HepG2 (cell line): ENCODE measurements at regions not wholly inside any gene's neighbourhood (a gene's known extent, or its start where the extent isn't known, plus 50 kb on each side); places are given as distances from the start of the nearest gene placed in this dataset.

ENCODE experiments used
- ATAC-seq: fragments of 200-7000 bp; cut with Tn5 transposase; 3 replicates; pipeline ENCODE4 v1.9.1; 2020; ENCODE audit warnings: mild to moderate bottlenecking, moderate library complexity
- BruUV-seq: library from RNA; stranded (reverse); fragments of 400-500 nt; replicated peaks from 2 replicates; lab custom pipeline; 2021; lab: Mats Ljungman, UMichigan
- CTCF ChIA-PET: fragments of 300-600 bp; formaldehyde crosslinking; extraction: SDS; loops from one replicate; lab custom pipeline; 2021; ENCODE audit warnings: low total read pairs, inconsistent platforms, low intra/inter-chr PET ratio; lab: Yijun Ruan, JAX
- POLR2A ChIA-PET: fragments of 350-600 bp; sonication (Branson Sonifier 250); formaldehyde crosslinking; loops from one replicate; lab custom pipeline; 2020; ENCODE audit warnings: antibody characterized with exemption, inconsistent platforms; lab: Yijun Ruan, JAX
- DNase-seq: peaks from one replicate; pipeline ENCODE4 v3.0.0-alpha.2; 2015; ENCODE audit warnings: low spot score
- FAIRE-seq: peaks from 3 replicates; lab custom pipeline; 2011; peaks lifted over from hg19 to GRCh38; lab: Jason Lieb, UNC
- H2AFZ ChIP-seq: one replicate; pipeline ENCODE4 v1.6.1; 2011; ENCODE audit warnings: low read length, inconsistent platforms
- H3K27ac ChIP-seq: fragments of 300-600 bp; 3 replicates; pipeline ENCODE4 v1.8.0; 2011; ENCODE audit warnings: mixed run types, mild to moderate bottlenecking, mixed read lengths, low read length, inconsistent platforms; ENCODE audit not compliant: insufficient read depth; ENCODE audit errors: extremely low read length
- H3K27me3 ChIP-seq, 2 experiments: fragments of 200-600 bp in 1 of 2; 2 replicates in 1 of 2; 3 replicates in 1 of 2; pipeline versions ENCODE4 v1.6.0 to v1.8.0; 2011; ENCODE audit warnings: low read length in 2 of 2, mild to moderate bottlenecking in 2 of 2, moderate library complexity in 2 of 2, inconsistent platforms in 1 of 2; ENCODE audit not compliant: insufficient read depth in 2 of 2, control insufficient read depth in 1 of 2
- H3K36me3 ChIP-seq, 2 experiments: fragments of 200-600 bp in 1 of 2; replicated peaks in 1 of 2; 2 replicates in 1 of 2; 3 replicates in 1 of 2; pipeline versions ENCODE4 v1.5.1 to v1.8.0; 2011; ENCODE audit warnings: low read length in 2 of 2, inconsistent platforms in 1 of 2; ENCODE audit not compliant: insufficient read depth in 2 of 2, control insufficient read depth in 1 of 2
- H3K4me1 ChIP-seq: 2 replicates; pipeline ENCODE4 v1.5.1; 2012; ENCODE audit warnings: low read length, inconsistent platforms; ENCODE audit not compliant: insufficient read depth
- H3K4me2 ChIP-seq: 2 replicates; pipeline ENCODE4 v1.6.0; 2011; ENCODE audit warnings: low read depth, low read length, inconsistent platforms
- H3K4me3 ChIP-seq, 3 experiments: fragments of 200-600 bp in 1 of 3; sonication (generic), shearing (Covaris generic) in 1 of 3; replicated peaks in 1 of 3; 2 replicates each; pipeline ENCODE4 v1.5.1; 2011 to 2016; ENCODE audit warnings: low read length in 3 of 3, inconsistent platforms in 2 of 3, low read depth in 2 of 3, mild to moderate bottlenecking in 2 of 3, control low read depth in 1 of 3, mixed read lengths in 1 of 3; ENCODE audit not compliant: insufficient read depth in 1 of 3
- H3K79me2 ChIP-seq: one replicate; pipeline ENCODE4 v1.6.1; 2011; ENCODE audit warnings: low read length, inconsistent platforms; ENCODE audit not compliant: insufficient read depth
- H3K9ac ChIP-seq: 2 replicates; pipeline ENCODE4 v1.6.0; 2011; ENCODE audit warnings: mild to moderate bottlenecking, low read depth, low read length, inconsistent platforms; ENCODE audit not compliant: insufficient read depth
- H3K9me3 ChIP-seq: 2 replicates; pipeline ENCODE4 v1.5.1; 2012; ENCODE audit warnings: mild to moderate bottlenecking, low read length
- H4K20me1 ChIP-seq: 2 replicates; pipeline ENCODE4 v1.6.0; 2011; ENCODE audit warnings: inconsistent platforms, mild to moderate bottlenecking, low read length, moderate library complexity; ENCODE audit not compliant: insufficient read depth
- BCL3 ChIP-seq: sonication (generic); formaldehyde crosslinking; IDR thresholded peaks from 2 replicates; pipeline ENCODE4 v1.5.1; 2020; ENCODE audit warnings: mild to moderate bottlenecking, missing genetic modification reagents, moderate library complexity
- CBX1 ChIP-seq: IDR thresholded peaks from one replicate; pipeline ENCODE4 v1.6.1; 2016; ENCODE audit warnings: antibody characterized with exemption, low read depth
- STAG1 ChIP-seq: sonication (generic); formaldehyde crosslinking; IDR thresholded peaks from 2 replicates; pipeline ENCODE4 v1.4.0; 2020; ENCODE audit warnings: missing genetic modification reagents
- ZNF329 ChIP-seq: sonication (generic); formaldehyde crosslinking; IDR thresholded peaks from 2 replicates; pipeline ENCODE4 v1.9.0; 2021; ENCODE audit warnings: low read depth, mild to moderate bottlenecking, missing genetic modification reagents
- ZNF615 ChIP-seq: sonication (generic); formaldehyde crosslinking; IDR thresholded peaks from 2 replicates; pipeline ENCODE4 v1.5.0; 2020; ENCODE audit warnings: mild to moderate bottlenecking, missing genetic modification reagents, borderline replicate concordance
- ZNF878 ChIP-seq: sonication (generic); formaldehyde crosslinking; IDR thresholded peaks from 2 replicates; pipeline ENCODE4 v1.8.1; 2023; ENCODE audit warnings: mild to moderate bottlenecking, missing genetic modification reagents, moderate library complexity
- WGBS: methylation state at CpG from one replicate; pipeline ENCODE4 v1.1.6; 2017; ENCODE audit warnings: low lambda C conversion rate; 5-methylcytosine and 5-hydroxymethylcytosine counted together
- in situ Hi-C: cut with HindIII; loops from 2 replicates; pipeline ENCODE4 v1.10.0; 2017; ENCODE audit warnings: low pct_unique_long_range_greater_than_20kb; ENCODE audit not compliant: extremely low pct_ligation_motif_present
- intact Hi-C: fragments of 100-400 bp; cut with micrococcal nuclease; formaldehyde crosslinking; loops from one replicate; pipeline ENCODE4 v1.10.0; 2022; ENCODE audit not compliant: unreplicated experiment

- H3K9ac ChIP-seq, result no peak overlapping the region
- no peak overlapping the region for H2AFZ ChIP-seq
- no peak overlapping the region for H3K27ac ChIP-seq
- CTCF ChIA-PET, result no interaction called here
- no peak overlapping the region for H3K4me3 ChIP-seq
- intact Hi-C loops, result no loop called here
- H3K27me3 ChIP-seq, result peaks cover 0 to 36% of the 10 kb centered on the region in 2 experiments; a peak in 4 of 5 replicates
- in situ Hi-C loops, result no loop called here
- WGBS, result 44% methylated on average over 19 of the region's 20 CpGs
- TF ChIP-seq ZNF878, result no peak
- TF ChIP-seq BCL3 (CRISPR knock-in tag), result no peak
- TF ChIP-seq ZNF615, result no peak
- TF ChIP-seq STAG1 (CRISPR knock-in tag), result peak; percentile 23; the same call in 1 of the 2 replicates
- TF ChIP-seq CBX1, result no peak
- no peak for TF ChIP-seq ZNF329 (CRISPR knock-in tag)
- H3K79me2 ChIP-seq, result no peaks in the 10 kb centered on the region
- FAIRE-seq (no peak), ATAC-seq (peak; percentile 49), DNase-seq (no peak)
- POLR2A ChIA-PET, result no interaction called here
- H4K20me1 ChIP-seq, result no peaks in the 10 kb centered on the region
- no peaks in the 10 kb centered on the region for H3K36me3 ChIP-seq
- BruUV-seq, result no TSS peak
- H3K4me1 ChIP-seq, result peaks cover 11% of the 10 kb centered on the region; the same call in 1 of the 2 replicates
- no peaks in the 10 kb centered on the region for H3K9me3 ChIP-seq
- no peak overlapping the region for H3K4me2 ChIP-seq
These were observed 84.0 kb upstream of the EYA2 start for GRCh38 chr20:46810448-46811223.
